ENCODE measurements at regions not wholly inside any gene's neighbourhood (a gene's known extent, or its start where the extent isn't known, plus 50 kb on each side); places are given as distances from the start of the nearest gene placed in this dataset.

DNA sequence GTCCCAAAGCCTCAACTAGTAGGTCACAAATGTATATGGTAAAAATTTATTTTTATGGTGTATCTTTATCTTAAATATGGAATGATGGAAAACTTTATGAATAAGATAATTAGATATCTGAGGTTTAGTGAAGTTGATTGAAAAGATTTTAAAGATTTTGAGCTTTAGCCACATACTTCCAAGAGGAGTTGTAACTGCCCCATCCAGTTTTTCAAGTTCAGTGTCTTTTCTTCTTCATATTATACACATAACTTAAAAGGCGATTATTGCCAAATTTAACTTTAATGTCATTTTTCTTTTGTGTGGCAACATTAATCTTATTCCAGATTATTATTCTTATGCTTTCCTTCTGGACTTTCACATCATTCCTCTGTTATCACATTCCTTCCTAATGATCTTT lies 266.4 kb downstream of the TINAG start:
- DNase-seq: no peak

DNA sequence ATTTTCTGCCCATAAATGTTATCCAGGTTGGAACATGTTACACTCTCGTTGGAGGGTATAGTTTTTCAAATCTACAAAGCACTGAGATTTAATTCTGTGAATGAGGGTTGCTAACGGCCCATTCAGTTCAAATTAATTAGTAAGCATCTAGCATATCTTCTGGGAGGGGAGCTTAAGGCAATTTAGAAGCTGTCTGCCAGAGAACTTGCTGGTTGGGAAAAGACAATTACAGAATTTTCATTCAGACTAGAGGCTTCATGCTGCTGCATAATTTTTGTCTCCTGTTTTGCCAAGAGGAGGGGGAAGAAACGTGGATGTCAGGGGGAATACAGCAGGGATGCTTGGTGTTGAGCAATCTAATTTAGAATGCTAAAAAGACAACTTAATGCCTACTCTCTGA lies 268.3 kb upstream of the FAM83B start:
- no peak for DNase-seq

DNA sequence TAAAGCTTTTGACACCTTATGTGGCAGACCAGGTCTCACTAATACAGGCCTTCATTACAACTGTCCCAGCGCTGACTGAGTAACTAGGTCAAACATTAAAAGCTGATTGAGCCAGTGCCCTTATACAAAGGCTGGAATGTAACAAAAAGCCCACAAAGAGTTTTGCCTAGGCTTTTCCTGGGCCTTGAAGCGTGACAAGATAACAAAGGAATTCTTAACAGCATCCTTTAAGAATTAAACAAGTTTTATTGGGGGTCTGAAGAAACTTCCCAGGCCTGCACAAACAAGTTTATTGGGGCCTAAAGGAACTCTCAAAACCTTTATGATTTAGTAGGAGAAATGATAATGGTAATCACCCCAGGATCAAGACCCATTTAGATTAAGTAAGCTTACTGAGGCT lies 267.6 kb upstream of the FAM83B start:
- no peak for DNase-seq

DNA sequence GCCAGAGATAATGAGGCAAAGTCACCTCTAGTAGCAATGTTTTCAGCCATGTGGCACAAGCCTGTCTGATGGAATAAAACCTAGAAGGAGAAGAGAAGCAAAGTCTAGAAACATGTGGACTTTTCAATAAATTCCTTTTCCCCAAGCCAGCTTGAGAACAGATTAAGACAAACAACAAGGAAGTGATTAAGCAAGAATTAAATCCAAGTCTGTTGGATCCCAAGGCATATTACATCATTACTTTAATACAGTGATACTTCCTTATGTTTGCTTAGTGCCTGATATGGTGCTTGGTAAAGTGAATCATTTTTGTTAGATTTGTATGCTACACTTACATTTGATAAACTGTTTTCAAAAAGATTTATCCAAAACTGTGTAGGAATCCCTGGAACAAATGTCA lies 260.3 kb upstream of the FAM83B start:
- DNase-seq: no peak

DNA sequence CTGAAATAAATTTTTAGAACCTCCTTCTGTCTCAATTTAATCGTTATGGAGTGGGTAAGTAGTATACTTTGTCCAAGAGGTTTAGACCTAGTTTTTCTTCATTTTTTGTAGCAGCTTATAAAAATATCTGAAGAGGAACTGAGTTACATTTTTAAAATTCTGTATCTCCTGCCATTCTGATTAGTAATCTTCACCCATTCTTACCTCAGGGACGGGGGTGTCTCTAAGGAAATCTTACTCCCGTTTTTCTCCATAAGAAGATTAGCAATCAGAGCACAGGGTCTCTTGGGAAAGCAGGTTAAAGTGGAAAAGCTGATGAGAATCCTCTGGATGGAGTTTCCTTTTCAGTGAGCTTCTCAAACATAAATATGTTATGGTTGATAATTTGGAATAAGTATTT lies 259.3 kb upstream of the FAM83B start:
- no peak for DNase-seq

DNA sequence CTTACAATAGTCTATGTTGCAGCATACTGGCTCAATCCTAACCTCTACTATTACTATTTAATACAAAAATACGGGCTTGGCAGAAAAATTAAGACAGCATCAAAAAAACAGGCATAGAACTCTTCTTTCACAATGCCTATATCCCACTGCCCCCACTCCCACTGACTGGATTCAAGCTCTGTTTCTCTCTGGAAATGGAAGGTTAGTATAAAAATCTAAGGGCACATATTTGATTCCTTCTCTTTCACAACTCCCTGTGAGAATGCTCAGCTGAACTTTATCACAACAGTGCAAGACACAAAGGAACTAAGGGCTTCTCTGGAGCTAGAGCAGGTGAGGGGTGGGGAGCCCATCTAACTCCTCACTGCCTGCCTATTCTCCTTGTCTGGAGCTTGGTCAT lies 258.4 kb upstream of the FAM83B start:
- no peak for DNase-seq

DNA sequence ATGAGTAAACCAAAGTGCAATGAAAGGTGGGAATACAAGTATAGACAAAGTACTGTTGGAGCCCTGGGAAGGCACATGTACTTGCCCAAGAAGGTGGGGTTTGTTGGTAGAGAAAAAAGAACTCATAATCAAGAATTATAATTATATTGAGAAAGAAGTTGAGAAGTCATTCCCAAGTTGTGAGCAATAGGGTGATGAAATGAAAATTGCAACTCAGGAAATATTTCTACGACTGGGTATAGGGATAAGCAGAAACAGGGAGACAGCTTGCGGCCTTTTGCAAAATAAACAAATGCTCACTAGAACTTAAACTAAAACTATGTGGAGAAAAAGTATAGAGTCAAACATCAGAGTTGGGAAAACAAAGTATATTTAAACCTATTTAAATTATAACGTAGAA lies 250.7 kb upstream of the FAM83B start:
- DNase-seq: no peak

DNA sequence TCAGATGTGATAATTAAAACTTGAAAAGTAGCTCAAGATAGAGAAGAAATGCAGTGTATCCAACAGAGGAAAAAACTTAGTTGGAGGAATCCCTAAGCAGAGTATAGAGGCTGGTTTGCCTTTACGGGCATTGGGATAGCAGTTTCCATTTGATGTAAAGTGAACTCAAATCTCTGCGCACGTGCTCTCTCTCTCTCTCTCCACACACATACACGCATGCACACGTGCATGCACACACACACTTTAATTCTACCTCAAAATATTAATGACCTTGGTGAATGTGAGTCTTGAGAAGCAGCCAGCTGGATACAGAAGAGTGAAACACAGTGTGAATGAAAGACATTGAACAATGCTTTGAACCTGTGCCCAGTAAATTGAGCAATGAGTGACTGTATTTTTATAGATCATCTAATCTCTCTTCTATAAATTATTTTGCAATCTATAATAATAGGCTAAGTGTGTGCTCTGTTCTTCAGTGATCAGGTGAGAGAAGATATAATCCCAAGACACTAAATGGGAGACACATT lies 247.7 kb upstream of the FAM83B start:
- DNase-seq: no peak

DNA sequence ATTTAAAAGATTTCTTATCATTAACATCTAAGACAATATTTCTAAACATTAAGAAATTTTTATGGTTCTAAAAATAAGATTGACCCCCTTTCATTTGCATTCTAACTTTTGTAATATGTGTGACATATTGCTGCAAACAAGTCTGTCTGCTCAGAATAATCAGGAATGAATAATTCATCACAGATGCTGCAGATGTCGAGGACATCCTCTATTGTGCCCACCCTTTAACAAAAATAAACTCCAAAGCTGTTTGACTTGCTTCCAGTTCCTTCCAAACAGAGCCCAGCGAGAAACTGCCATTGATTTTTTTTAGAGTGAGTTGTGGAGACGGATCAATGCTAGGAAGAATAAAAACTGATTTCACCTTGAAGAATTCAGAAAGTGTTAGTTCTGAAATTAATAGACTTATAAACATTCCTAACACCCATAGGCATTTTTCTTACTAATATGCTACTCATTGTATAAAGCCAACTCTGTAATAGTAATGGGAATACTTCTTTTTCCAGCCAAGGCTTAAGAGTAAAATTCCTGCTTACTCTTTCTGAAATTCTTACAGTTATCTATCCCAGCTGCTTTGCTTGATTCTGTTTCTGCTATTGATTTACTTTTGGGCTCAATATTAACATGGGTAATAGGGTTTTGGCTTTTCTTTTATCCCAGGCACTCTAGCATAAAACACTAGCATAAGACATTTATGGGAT lies 244.8 kb upstream of the FAM83B start:
- no peak for DNase-seq

DNA sequence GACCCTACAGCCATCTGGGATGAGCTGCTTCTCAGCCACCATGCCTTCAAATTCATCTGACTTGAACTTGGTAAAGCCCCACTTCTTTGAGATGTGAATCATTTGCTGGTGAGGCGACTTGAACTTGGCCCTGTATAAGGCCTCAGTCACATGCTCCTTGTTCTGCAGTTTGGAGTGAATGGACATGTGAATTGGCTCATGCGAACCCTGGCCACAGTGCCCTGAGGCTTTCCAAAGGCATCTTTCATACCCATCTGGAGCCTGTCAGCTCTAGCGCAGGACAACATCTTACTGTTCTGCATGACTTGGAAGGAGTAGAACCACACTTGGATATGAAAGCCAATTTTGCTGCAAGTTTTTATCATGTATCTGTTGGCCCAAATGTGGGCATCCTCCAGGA lies 244.0 kb upstream of the FAM83B start:
- DNase-seq: no peak

DNA sequence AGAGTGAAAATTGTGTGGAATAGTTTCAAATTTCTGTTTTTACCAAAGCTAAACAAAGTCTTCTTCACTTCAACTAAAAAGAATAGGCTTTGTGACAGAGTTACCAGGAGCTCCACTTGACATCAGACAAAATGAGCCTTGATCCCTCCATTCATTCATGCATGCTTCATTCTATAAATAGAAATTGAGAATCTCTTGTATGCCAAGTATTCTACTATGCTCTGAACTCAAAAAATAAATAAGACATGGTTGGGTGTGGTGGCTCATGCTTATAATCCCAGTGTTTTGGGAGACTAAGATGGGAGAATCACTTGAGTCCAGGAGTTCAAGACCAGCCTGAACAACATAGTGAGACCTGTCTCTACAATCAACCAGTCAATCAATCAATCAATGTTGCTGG lies 236.6 kb upstream of the FAM83B start:
- no peak for DNase-seq

DNA sequence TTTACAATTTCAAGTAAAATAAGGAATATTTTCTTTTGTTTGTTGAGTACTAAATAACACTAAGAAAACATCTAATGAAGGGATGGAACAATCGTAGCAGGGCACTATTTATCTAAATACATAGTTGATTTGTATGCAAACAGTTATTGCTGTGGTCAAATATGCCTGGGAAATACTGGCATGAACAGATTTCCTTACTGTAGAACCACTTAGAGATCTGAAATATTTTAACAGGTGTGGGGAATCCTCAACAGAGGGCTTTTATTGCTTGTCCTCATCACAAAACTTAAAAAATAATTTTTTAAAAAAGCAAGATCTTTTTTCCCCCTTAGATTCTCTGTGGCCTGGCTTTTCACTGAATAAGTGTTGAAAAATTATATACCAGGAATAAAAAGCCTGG lies 233.0 kb upstream of the FAM83B start:
- DNase-seq: no peak

DNA sequence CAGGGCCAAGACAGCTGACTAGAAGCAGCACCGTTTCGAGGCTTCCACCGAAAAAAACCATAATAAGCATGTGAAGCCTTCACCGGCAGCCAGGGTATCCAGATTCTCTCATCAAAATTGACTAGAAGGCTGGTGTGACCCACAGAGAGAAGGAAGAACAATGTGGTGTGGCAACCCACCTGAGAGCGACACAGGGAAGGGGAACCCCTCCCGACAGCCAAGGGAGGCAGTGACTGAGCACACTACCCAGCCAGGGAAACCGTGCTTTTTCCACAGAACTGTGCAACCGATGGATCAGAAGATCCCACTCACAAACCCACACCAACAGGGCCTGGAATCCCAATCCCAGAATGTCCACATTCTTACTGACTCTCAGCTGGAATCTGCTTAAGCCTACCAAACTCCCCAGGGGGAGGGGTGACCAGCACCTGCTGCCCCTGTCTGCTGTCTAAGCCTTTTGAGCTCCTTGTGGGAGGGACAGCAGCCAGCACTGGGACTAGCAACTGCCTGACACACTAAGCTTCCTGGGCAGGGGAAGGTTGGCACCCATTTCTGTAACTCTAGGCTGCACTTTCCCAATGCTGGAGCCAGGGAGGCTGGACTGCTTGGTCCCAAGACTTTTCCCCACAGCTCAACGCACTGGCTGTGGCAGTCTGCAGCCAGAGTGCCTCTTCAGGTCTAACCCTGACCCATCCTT lies 231.9 kb upstream of the FAM83B start:
- no peak for DNase-seq

DNA sequence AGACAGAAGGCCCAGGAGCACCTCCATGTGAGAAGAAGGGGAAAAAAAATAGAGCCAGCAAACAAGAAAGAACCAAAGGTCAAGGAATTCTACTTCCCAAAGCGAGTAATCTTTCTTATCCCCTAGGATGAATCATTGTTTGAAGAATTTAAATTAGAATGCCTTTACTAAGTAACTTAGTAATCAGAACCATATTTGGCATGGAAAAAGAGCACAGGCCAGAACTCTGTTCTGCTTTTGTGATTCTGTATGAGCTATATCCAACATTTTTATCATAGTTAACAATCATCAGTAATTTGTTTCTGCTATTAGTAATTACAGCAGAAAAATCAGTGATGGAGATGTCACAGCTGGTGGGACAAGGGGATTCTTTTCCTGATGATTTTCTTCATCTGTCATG lies 228.8 kb upstream of the FAM83B start:
- no peak for DNase-seq

DNA sequence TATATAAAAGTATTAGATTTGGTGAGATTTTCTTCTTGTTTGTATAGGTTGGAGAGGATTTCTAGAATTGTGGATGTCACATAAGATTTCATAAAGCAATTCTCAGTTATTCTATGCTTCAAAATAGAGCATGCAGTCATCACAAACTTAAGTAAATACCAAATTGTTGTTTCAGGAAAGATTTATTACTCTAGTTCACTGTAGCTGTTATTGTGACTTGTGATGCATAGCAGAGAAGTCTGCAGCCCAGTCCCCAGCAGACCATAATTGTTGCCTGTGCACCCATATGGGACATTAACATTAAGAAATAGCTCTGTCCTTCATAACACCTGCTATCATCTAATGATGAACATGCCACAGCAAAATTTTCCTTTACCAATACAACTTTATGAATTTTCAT lies 228.0 kb upstream of the FAM83B start:
- no peak for DNase-seq

DNA sequence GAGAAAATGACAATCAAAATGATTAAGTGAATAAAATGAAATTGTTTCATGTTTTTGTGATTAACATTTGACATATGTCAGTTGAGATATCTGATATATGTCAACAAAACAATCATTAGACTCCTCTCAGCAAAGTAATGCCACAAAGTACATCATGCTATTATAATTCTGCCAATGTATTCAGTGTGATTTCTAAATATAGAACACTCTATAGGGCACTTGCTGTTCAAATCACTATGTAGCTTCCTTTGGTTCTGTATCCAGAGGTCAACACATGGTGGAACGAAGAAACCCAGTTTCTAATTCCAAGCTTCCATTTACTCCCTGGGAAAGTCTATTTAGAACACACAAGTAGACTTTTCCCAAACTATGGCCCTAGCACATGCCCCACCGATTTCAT lies 227.5 kb upstream of the FAM83B start:
- DNase-seq: no peak

DNA sequence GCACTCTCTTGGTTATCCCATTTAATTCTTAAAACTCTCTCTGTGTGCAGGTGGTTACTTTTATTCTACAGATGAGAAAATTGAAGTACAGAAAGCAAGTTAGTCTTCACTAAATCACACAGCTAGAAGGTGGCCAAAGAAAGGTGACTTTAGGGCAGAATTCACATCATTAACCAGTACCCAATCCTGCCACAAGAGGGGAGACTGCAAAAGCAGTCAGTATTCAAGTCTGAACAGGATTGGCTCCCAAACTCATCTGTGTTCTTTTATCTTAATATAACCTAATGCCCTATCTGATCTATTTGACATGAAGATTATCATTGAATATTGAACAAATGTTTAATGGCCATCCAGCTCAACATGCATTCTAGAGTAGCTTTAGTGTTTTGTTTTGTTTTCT lies 225.3 kb upstream of the FAM83B start:
- no peak for DNase-seq

DNA sequence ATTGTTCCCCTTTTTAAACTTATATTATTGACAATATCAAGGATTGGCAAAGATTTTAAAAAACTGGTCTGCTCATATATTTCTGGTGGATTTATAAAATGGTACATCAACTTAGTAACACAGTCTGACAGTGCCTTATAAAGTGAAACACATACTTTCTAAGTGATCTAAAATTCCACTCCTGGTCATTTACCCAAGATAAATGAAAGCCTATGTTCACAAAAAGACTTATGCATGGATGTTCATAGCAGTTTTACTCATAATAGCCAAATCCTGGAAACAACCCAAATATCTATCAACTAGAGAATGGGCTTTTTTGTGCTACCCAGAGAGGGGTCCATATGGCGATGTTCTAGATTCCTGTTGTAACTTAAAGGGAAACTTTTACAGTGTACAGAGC lies 222.4 kb upstream of the FAM83B start:
- no peak for DNase-seq

DNA sequence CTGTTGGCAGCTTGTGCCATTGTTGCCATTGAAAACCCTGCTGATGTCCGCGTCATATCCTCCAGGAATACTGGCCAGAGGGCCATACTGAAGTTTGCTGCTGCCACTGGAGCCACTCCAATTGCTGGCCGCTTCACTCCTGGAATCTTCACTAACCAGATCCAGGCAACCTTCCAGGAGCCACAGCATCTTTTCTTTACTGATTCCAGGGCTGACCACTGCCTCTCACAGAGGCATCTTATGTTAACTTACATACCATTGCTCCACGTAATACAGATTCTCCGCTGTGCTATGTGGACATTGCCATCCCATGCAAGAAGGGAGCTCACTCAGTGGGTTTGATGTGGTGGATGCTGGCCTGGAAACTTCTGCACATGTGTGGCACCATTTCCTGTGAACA lies 221.8 kb upstream of the FAM83B start:
- no peak for DNase-seq

DNA sequence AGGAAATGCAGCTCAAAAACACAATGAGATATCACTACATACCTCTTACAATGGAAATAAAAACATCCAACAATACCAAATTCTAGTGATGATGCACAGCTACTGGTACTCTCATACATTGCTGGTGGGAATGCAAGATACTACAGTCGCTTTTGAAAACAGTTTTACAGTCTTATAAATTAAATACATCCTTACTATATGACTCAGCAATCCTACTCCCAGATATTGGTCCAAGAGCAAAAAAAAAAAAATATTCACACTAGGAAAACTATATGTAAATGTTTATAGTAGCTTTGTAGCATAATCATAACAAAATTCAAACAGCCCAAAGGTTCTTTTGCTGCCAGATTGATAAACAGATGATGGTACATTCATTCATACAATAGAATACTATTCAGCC lies 217.4 kb upstream of the FAM83B start:
- no peak for DNase-seq

DNA sequence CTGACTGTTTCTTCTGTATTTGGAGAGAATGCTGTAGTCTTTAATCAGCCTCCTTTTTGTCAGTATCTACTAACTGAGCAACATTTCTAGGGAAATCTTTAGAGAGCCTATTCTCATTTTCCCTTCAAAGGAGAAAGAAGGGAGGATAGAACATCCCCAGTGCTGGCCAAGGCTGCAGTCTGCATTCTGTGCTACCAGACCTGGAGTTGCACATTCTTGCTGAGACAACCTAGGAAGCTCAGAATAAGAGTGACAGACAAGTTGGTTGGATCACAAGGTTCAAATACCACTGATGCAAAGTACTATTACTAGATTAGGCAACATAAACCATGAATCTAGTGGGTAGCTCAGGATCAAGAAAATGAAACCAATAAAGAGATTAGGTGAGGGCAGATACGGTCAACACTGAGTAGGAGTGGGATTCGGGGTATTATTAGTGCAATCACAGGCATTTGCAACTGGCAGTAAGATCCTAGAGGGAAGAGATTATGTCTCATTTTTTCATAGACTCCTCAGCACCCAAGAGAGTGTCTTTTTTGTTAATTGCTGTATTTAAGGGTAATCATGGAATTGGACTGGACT lies 213.5 kb upstream of the FAM83B start:
- DNase-seq: no peak

DNA sequence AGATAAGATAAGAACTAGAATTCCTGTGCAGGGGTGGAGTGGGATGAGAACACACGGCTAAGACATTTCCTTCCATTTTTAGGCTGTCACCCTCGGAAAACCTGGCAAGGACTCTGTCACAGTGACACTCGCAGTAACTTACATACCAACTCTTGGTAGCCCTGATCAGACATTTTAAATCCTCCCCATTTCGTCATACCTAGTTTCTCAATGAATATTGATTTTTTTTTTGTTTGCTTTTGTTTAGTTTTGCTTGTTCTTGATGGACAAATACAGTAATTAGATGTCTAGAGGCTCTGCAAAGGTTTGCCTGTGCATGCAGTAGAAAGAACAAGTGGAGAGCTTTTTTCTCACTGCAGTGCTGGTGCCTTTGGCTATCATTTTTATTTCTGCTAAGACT lies 213.0 kb upstream of the FAM83B start:
- DNase-seq: no peak

DNA sequence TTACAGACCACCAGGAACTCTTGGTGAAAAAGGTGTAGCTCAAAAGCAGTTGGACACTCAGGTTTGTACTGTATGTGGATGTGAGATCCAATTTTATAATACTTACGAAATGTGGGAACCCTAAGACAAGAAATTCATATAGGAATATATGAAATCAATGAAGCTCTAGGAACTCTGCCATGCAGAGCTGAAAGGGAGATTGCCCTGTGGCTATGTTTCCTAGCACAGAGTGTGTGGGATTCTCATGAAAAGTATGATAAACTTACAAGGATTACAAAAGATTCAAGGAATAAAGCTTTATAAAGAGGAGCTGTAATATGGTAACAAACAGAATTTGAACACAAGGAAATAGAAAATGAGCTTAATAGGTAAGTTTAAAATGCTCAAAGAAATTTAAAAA lies 205.7 kb upstream of the FAM83B start:
- DNase-seq: no peak

Data from NCI-H2029 (cell line).